ENCODE measurements at regions not wholly inside any gene's neighbourhood (a gene's known extent, or its start where the extent isn't known, plus 50 kb on each side); places are given as distances from the start of the nearest gene placed in this dataset.

GRCh38 chr21:36603221-36603620 lies 95.7 kb upstream of the SIM2 start:
- H3K4me1 ChIP-seq (ENCODE audit: control insufficient read depth, insufficient read depth, low read length): no peaks in the 10 kb centered on the region
- H3K36me3 ChIP-seq (ENCODE audit: control insufficient read depth in 2 of 2, insufficient read depth in 1 of 2, low read length in 2 of 2): no peaks in the 10 kb centered on the region
- H3K27ac ChIP-seq (ENCODE audit: extremely low read depth, low read depth, low read length): no peak overlapping the region
- H3K4me3 ChIP-seq (ENCODE audit: low read depth, low read length): no peak overlapping the region
- TF ChIP-seq ZSCAN5A (tag by site-specific recombination; IDR thresholded peaks at IDR 0.05) (no peak), MZF1 (tag by site-specific recombination; IDR thresholded peaks at IDR 0.05; ENCODE audit: borderline replicate concordance) (no peak), ZNF223 (tag by site-specific recombination; IDR thresholded peaks at IDR 0.05) (no peak), ZNF148 (tag by site-specific recombination; IDR thresholded peaks at IDR 0.05; ENCODE audit: borderline replicate concordance) (no peak), SCRT2 (tag by site-specific recombination; IDR thresholded peaks at IDR 0.05) (no peak)
- no peaks in the 10 kb centered on the region for H3K9me3 ChIP-seq (ENCODE audit: control insufficient read depth, insufficient read depth, low read depth, low read length)
- ChIA-PET POLR2A (no interaction called here), CTCF (interaction anchor here (2.2 kb wide), 1 partner anchor 27 kb away, joined by 8 read pairs; no protein-coding TSS in a partner anchor)

- Histone ChIP-seq H3K36me3 (ENCODE audit: control insufficient read depth in 2 of 2, insufficient read depth in 1 of 2, low read length in 2 of 2) (no peaks in the 10 kb centered on the region), H3K4me3 (ENCODE audit: low read depth, low read length) (no peak overlapping the region)
Measured at GRCh38 chr21:36605426-36605825, 93.5 kb upstream of the SIM2 start.

More at GRCh38 chr21:36605426-36605825, 93.5 kb upstream of the SIM2 start:
- TF ChIP-seq RBAK (tag by site-specific recombination; IDR thresholded peaks at IDR 0.05) (no peak), HIC1 (tag by site-specific recombination; IDR thresholded peaks at IDR 0.05) (no peak), ZNF544 (tag by site-specific recombination; IDR thresholded peaks at IDR 0.05) (no peak), ZNF354C (tag by site-specific recombination; IDR thresholded peaks at IDR 0.05; ENCODE audit: borderline replicate concordance, low read depth) (no peak), ZNF629 (tag by site-specific recombination; IDR thresholded peaks at IDR 0.05) (no peak), ZBTB6 (tag by site-specific recombination; IDR thresholded peaks at IDR 0.05) (no peak), ZNF302 (tag by site-specific recombination; IDR thresholded peaks at IDR 0.05; ENCODE audit: low read depth) (no peak), ZEB2 (tag by site-specific recombination; IDR thresholded peaks at IDR 0.05) (no peak), ZBTB48 (tag by site-specific recombination; IDR thresholded peaks at IDR 0.05) (no peak), ZNF324 (tag by site-specific recombination; IDR thresholded peaks at IDR 0.05) (no peak), GLI2 (tag by site-specific recombination; IDR thresholded peaks at IDR 0.05; ENCODE audit: borderline replicate concordance, low read depth) (no peak), ZFP41 (tag by site-specific recombination; IDR thresholded peaks at IDR 0.05; ENCODE audit: borderline replicate concordance) (no peak), ZBTB17 (tag by site-specific recombination; IDR thresholded peaks at IDR 0.05) (no peak), ZSCAN16 (tag by site-specific recombination; IDR thresholded peaks at IDR 0.05) (no peak), ZNF391 (tag by site-specific recombination; IDR thresholded peaks at IDR 0.05; ENCODE audit: borderline replicate concordance, low read depth) (no peak)
- peaks cover 4% of the 10 kb centered on the region; the same call in 1 of the 2 replicates for H3K9me3 ChIP-seq (ENCODE audit: control insufficient read depth, insufficient read depth, low read depth, low read length)
- CTCF ChIA-PET: interaction anchor here (1.7 to 6.5 kb wide), 2 partner anchors 25 to 101 kb away, joined by 6 to 29 read pairs; no protein-coding TSS in a partner anchor
- POLR2A ChIA-PET: no interaction called here
- no peaks in the 10 kb centered on the region for H3K4me1 ChIP-seq (ENCODE audit: control insufficient read depth, insufficient read depth, low read length)
- H3K27ac ChIP-seq (ENCODE audit: extremely low read depth, low read depth, low read length): no peak overlapping the region

Measured in HEK293 (cell line).